Lower leg skin (tissue), 3 donors: ENCODE measurements at regions not wholly inside any gene's neighbourhood (a gene's known extent, or its start where the extent isn't known, plus 50 kb on each side); places are given as distances from the start of the nearest gene placed in this dataset.

Experiments
- CTCF ChIP-seq, 3 donors: fragments of 450-650 bp; IDR thresholded peaks; one replicate each; pipeline ENCODE4 v1.5.1; 2016; ENCODE audit warnings: antibody characterized with exemption in 3 of 3, mild to moderate bottlenecking in 3 of 3, moderate library complexity in 2 of 3
- POLR2A ChIP-seq, 2 donors: fragments of 450-650 bp; IDR thresholded peaks; one replicate each; pipeline ENCODE4 v1.6.1; 2016 to 2017; ENCODE audit warnings: antibody characterized with exemption in 2 of 2, mild to moderate bottlenecking in 1 of 2, moderate library complexity in 1 of 2

GRCh38 chr1:185486346-185486745 is 169.3 kb upstream of the IVNS1ABP start:
- TF ChIP-seq CTCF (IDR thresholded peaks at IDR 0.05) (no peak), POLR2A (IDR thresholded peaks at IDR 0.05) (no peak)
